ENCODE measurements at regions not wholly inside any gene's neighbourhood (a gene's known extent, or its start where the extent isn't known, plus 50 kb on each side); places are given as distances from the start of the nearest gene placed in this dataset.
"Not testable (repeated sequence)": the region's sequence is repeated elsewhere in the genome, so short reads cannot be mapped to it uniquely, and the experiment has no call there.

DNA sequence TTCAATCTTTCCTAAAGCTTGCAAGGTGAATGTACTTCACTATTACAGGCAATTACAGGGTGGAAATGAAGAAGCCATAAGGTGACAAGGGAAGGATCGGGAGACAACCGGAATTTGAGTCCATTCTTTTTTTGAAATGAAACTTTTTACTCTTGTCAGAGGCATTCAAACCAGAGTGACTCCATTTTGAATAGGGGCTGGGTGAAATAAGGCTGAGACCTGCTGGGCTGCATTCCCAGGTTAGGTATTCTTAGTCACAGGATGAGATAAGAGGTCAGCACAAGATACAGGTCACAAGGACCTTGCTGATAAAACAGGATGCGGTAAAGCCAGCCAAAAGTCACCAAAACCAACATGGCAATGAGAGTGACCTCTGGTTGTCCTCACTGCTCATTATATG is 363.3 kb downstream of the TYW1 start:
- DNase-seq (ENCODE audit: low spot score), result no peak

GRCh38 chr7:67361150-67361549 is 364.5 kb downstream of the TYW1 start:
- DNase-seq (ENCODE audit: low spot score), result no peak

DNA sequence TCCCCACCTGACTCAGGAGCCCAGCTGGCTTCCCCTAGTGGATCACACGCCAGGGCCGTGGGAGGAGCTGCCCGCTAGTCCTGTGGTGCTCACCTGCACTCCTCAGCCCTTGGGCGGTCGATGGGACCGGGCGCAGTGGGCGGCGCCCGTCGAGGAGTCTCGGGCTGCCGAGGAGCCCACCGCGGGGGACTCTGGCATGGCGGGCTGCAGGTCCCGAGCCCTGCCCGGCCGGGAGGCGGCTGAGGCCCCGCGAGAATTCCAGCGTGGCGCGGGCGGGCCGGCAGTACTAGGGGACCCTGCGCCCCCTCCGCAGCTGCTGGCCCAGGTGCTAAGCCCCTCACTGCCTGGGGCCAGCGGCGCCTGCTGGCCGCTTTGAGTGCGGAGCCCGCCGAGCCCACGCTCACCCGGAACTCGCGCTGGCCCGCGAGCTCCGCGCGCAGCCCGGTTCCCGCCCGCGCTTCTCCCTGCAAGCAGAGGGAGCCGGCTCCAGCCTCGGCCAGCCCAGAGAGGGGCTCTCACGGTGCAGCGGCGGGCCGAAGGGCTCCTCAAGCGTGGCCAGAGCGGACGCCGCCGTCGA is 367.9 kb downstream of the TYW1 start:
- DNase-seq (ENCODE audit: low spot score), result no peak

- peak; percentile 92 for DNase-seq (ENCODE audit: low spot score)
Observed at GRCh38 chr7:67371429-67372305, 375.0 kb downstream of the TYW1 start.

- not testable (repeated sequence) for DNase-seq (ENCODE audit: low spot score)
Observed at GRCh38 chr7:67373389-67373788, 376.8 kb downstream of the TYW1 start.

GRCh38 chr7:67375427-67375826 is 378.8 kb downstream of the TYW1 start:
- no peak for DNase-seq (ENCODE audit: low spot score)

DNA sequence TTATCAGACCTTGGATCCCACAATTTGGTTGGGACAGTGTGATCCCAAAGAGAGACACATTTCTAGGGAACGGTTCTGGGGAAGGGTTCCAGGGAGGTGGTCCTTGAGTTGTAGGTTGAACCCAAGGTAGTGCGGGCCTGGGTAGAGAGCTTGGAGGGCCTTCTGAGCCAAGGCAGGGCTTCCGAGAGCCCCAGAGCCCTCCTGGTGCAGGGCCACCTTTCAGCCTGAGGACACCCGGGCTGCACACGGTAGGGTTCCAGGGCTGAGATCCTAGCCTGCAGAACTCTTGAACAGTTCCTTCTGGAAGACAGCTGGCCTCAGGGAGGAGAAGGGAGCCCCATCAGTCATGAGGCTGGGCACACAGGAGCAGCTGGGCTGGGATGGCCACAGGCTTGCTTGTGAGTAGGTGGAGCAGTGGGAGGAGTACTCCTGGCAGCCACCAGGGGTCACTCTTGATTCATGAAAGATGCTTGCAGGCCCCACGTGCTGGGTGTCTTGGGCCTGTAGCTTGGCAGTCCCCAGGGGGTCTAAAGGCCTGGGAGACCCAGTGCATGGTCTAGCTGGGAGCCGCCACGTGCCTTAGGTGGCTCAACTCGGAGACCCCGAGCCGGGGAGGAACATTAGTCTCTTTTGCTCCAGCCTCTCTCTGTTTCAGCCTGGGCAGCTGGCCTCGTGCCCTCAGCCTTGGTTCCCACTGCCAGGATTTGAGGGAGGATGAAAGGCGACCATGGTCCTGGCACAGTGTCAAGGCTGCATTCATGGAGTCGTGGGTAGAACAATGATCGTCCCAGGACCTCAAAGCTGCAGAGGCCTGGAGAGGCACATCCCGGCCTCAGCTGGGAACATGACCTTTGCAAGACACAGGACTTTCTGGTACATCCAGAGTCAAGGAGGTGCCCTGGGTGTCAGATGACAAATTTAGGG is 381.6 kb downstream of the TYW1 start:
- peak; percentile 64 for DNase-seq (ENCODE audit: low spot score)

DNA sequence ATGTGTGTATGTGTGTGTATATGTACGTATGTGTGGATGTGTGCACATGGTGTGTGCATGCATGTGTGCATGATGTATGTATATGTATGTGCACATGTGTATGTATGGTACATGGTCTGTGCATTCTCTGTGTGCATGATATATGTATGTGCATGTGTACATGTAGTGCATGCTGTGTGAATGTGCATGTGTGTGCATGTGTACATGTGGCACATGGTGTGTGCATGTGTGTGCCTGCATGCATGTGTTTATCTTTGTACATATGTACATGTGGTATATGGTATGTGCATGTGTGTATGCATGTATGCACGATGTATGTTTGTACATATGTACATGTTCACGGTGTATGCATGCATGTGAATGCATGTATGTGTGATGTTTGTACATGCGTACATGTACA is 383.7 kb downstream of the TYW1 start:
- no peak for DNase-seq (ENCODE audit: low spot score)

GRCh38 chr7:67380858-67381257 is 384.2 kb downstream of the TYW1 start:
- DNase-seq (ENCODE audit: low spot score), result no peak

GRCh38 chr7:67387851-67388250 is 391.2 kb downstream of the TYW1 start:
- no peak for DNase-seq (ENCODE audit: low spot score)

GRCh38 chr7:67391168-67391567 is 394.5 kb downstream of the TYW1 start:
- DNase-seq (ENCODE audit: low spot score), result no peak

- no peak for DNase-seq (ENCODE audit: low spot score)
Observed at GRCh38 chr7:67392596-67393438, 396.2 kb downstream of the TYW1 start.

GRCh38 chr7:67393903-67394302 is 397.3 kb downstream of the TYW1 start:
- no peak for DNase-seq (ENCODE audit: low spot score)

- DNase-seq (ENCODE audit: low spot score), result no peak
Observed at GRCh38 chr7:67398916-67399315, 402.3 kb downstream of the TYW1 start.

- DNase-seq (ENCODE audit: low spot score), result no peak
Observed at GRCh38 chr7:67401492-67401891, 404.9 kb downstream of the TYW1 start.

DNA sequence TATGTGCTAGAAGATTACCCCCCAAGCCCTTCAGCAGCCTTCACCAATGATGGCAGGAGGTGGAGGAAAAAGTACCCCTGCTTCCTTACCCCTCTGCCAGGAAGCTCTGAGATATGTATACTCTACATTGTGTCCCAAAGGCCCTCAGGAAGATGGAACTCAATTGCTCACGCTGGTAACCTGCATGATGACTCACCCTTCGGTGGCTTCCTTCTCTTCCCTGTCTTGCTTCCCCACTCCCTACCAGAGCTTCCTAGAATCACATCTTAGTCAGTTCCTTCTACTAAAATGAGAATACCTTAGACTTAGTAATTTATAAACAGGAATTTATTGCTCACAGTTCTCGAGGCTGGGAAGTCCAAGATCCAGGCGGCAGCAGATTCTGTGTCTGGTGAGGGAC is 405.6 kb downstream of the TYW1 start:
- DNase-seq (ENCODE audit: low spot score), result no peak

DNA sequence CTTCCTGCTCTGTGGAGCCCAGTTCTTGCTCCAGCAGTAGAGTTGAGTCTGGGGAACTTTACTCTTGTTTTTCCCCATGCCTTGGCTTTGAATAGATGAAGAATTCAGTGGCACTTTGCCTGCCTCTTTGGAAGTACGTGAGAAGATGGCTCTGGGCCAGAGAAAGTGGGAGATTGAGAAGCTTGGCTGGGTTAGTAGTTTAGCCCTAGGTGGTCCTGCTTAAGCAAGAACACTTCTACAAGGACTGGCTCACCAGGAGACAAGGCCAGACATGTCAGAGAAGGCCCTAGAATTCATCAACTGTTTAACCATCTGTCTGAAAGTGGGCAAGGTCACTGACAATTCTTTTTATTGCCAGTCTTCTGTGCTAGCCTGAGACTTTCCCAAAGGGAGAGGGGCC is 410.3 kb downstream of the TYW1 start:
- DNase-seq (ENCODE audit: low spot score), result no peak

GRCh38 chr7:67407392-67408071 is 410.9 kb downstream of the TYW1 start:
- no peak for DNase-seq (ENCODE audit: low spot score)

GRCh38 chr7:67408109-67408508 is 411.5 kb downstream of the TYW1 start:
- DNase-seq (ENCODE audit: low spot score), result no peak

GRCh38 chr7:67413670-67414069 is 417.0 kb downstream of the TYW1 start:
- no peak for DNase-seq (ENCODE audit: low spot score)

DNA sequence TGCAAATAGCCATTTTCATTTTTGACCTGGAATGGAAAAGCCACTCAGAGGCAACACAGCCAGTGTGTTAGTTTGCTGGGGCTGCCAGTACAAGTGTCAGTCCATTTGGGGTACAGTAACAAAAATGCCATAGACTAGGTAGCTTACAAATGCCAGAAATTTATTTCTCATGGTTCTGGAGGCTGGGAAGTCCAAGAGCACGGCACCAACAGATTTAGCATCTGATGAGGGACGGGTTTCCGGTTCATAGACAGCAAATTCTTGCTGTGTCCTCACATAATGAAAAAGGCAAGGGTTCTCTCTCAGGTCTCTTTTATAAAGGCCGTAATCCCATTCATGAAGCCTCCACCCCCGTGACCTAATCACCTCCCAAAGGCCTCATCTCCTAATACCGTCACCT is 418.2 kb downstream of the TYW1 start:
- no peak for DNase-seq (ENCODE audit: low spot score)
